ENCODE measurements at regions not wholly inside any gene's neighbourhood (a gene's known extent, or its start where the extent isn't known, plus 50 kb on each side); places are given as distances from the start of the nearest gene placed in this dataset.

- TF ChIP-seq, protein P1, sequence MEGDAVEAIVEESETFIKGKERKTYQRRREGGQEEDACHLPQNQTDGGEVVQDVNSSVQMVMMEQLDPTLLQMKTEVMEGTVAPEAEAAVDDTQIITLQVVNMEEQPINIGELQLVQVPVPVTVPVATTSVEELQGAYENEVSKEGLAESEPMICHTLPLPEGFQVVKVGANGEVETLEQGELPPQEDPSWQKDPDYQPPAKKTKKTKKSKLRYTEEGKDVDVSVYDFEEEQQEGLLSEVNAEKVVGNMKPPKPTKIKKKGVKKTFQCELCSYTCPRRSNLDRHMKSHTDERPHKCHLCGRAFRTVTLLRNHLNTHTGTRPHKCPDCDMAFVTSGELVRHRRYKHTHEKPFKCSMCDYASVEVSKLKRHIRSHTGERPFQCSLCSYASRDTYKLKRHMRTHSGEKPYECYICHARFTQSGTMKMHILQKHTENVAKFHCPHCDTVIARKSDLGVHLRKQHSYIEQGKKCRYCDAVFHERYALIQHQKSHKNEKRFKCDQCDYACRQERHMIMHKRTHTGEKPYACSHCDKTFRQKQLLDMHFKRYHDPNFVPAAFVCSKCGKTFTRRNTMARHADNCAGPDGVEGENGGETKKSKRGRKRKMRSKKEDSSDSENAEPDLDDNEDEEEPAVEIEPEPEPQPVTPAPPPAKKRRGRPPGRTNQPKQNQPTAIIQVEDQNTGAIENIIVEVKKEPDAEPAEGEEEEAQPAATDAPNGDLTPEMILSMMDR (IDR thresholded peaks at IDR 0.05; ENCODE audit: borderline replicate concordance), result no peak
- Histone ChIP-seq H3K27ac (replicated peaks) (no peak overlapping the region), H3K27me3 (ENCODE audit: low read depth) (no peaks in the 10 kb centered on the region), H3K4me3 (no peak overlapping the region), H3K36me3 (peaks cover 4% of the 10 kb centered on the region), H3K4me1 (peaks cover 51% of the 10 kb centered on the region), H3K9me3 (replicated peaks) (no peaks in the 10 kb centered on the region)
- intact Hi-C loops (cut with micrococcal nuclease), result no loop called here
- DNase-seq, result no peak
These were observed 66.2 kb upstream of the STEAP1B start for GRCh38 chr7:22566176-22566575.

GRCh38 chr7:22565315-22565811 is 65.4 kb upstream of the STEAP1B start:
- Histone ChIP-seq H3K4me1 (peaks cover 59% of the 10 kb centered on the region), H3K4me3 (no peak overlapping the region), H3K36me3 (peaks cover 2% of the 10 kb centered on the region), H3K27me3 (ENCODE audit: low read depth) (no peaks in the 10 kb centered on the region), H3K27ac (replicated peaks) (peak overlapping the region; percentile 82), H3K9me3 (replicated peaks) (no peaks in the 10 kb centered on the region)
- no peak for DNase-seq
- TF ChIP-seq, protein P1 (IDR thresholded peaks at IDR 0.05; ENCODE audit: borderline replicate concordance), result no peak
- intact Hi-C loops (cut with micrococcal nuclease), result no loop called here

DNA sequence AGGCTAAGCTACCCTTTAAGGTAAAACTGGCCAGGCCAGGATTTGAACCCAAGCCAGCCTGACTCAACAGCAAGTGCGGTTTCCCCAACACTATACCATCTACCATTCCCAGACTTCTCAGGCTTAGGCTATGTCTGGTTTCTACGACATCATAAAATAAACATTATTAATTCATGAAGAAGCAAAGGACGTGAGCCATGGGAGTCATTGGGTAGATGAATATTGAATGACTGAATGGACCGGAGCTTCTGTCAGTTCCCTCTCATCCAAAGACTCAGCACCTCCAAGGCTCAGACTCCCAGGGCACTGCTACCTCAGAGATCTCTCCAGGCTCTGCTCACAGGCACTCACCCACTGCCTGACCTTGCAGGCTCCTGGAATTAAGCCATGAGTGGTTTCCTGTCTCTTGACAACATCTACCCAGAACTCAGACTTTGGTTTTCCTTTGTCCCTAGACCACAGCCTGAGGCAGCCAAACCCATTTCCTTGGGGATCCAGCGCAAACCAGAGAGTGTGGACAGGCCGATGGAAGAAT is 64.6 kb upstream of the STEAP1B start:
- peak overlapping the region; percentile 82 for H3K27ac ChIP-seq (replicated peaks)
- H3K9me3 ChIP-seq (replicated peaks), result no peaks in the 10 kb centered on the region
- TF ChIP-seq, protein P1 (IDR thresholded peaks at IDR 0.05; ENCODE audit: borderline replicate concordance), result no peak
- peaks cover 64% of the 10 kb centered on the region for H3K4me1 ChIP-seq
- H3K36me3 ChIP-seq, result no peaks in the 10 kb centered on the region
- H3K27me3 ChIP-seq (ENCODE audit: low read depth), result no peaks in the 10 kb centered on the region
- peak; percentile 26 for DNase-seq
- intact Hi-C loops (cut with micrococcal nuclease), result loop anchor here (5.0 kb wide), 1 partner anchor 293 kb away; no protein-coding TSS in a partner anchor
- peak overlapping the region; percentile 61 for H3K4me3 ChIP-seq

GRCh38 chr7:22563621-22564241 is 63.7 kb upstream of the STEAP1B start:
- Histone ChIP-seq H3K4me1 (peaks cover 64% of the 10 kb centered on the region), H3K36me3 (no peaks in the 10 kb centered on the region), H3K27ac (replicated peaks) (peak overlapping the region; percentile 82), H3K9me3 (replicated peaks) (no peaks in the 10 kb centered on the region), H3K4me3 (peak overlapping the region; percentile 61), H3K27me3 (ENCODE audit: low read depth) (no peaks in the 10 kb centered on the region)
- intact Hi-C loops (cut with micrococcal nuclease), result loop anchor here (5.0 kb wide), 1 partner anchor 294 kb away; no protein-coding TSS in a partner anchor
- TF ChIP-seq, protein P1 (IDR thresholded peaks at IDR 0.05; ENCODE audit: borderline replicate concordance), result no peak
- no peak for DNase-seq

- Histone ChIP-seq H3K27me3 (ENCODE audit: low read depth) (no peaks in the 10 kb centered on the region), H3K36me3 (no peaks in the 10 kb centered on the region), H3K4me3 (peak overlapping the region; percentile 61), H3K9me3 (replicated peaks) (no peaks in the 10 kb centered on the region), H3K27ac (replicated peaks) (peak overlapping the region; percentile 82), H3K4me1 (peaks cover 64% of the 10 kb centered on the region)
- no peak for DNase-seq
- intact Hi-C loops (cut with micrococcal nuclease), result loop anchor here (5.0 kb wide), 1 partner anchor 294 kb away; no protein-coding TSS in a partner anchor
- TF ChIP-seq, protein P1 (IDR thresholded peaks at IDR 0.05; ENCODE audit: borderline replicate concordance), result no peak
These were observed 63.1 kb upstream of the STEAP1B start for GRCh38 chr7:22563032-22563501.

All from left ventricle myocardium inferior (tissue), 1 donor.